Activated CD4-positive, alpha-beta T cell treated with anti-CD3 and anti-CD28 coated beads, Interleukin-2, amount 10 ng/mL, durations not matched to agents 7 days and 5 days (primary cell): ENCODE measurements at regions not wholly inside any gene's neighbourhood (a gene's known extent, or its start where the extent isn't known, plus 50 kb on each side); places are given as distances from the start of the nearest gene placed in this dataset.

Experiments used
- CTCF ChIA-PET: fragments of 350-600 bp; sonication (Branson Sonifier 250); formaldehyde crosslinking; loops from one replicate; lab custom pipeline; 2021; ENCODE audit warnings: antibody characterized with exemption; lab: Charles Lee
- POLR2A ChIA-PET: fragments of 350-600 bp; sonication (Branson Sonifier 250); formaldehyde crosslinking; loops from one replicate; lab custom pipeline; 2021; ENCODE audit warnings: antibody characterized with exemption; lab: Charles Lee
- DNase-seq: peaks from one replicate; pipeline ENCODE4 v3.0.0-alpha.2; 2020
- H3K27ac Mint-ChIP-seq: one replicate; pipeline ENCODE4 v1.8.0; 2021; ENCODE audit warnings: mild to moderate bottlenecking, moderate library complexity, mixed read lengths
- H3K27me3 Mint-ChIP-seq: one replicate; pipeline ENCODE4 v1.8.0; 2021; ENCODE audit warnings: mixed read lengths
- H3K36me3 Mint-ChIP-seq: one replicate; pipeline ENCODE4 v1.8.0; 2021; ENCODE audit warnings: low read depth, mixed read lengths
- H3K4me1 Mint-ChIP-seq: one replicate; pipeline ENCODE4 v1.8.0; 2021; ENCODE audit warnings: mixed read lengths
- H3K4me3 Mint-ChIP-seq: one replicate; pipeline ENCODE4 v1.8.0; 2021; ENCODE audit warnings: mild to moderate bottlenecking, moderate library complexity, mixed read lengths
- H3K9me3 Mint-ChIP-seq: one replicate; pipeline ENCODE4 v1.8.0; 2021; ENCODE audit warnings: mixed read lengths

DNA sequence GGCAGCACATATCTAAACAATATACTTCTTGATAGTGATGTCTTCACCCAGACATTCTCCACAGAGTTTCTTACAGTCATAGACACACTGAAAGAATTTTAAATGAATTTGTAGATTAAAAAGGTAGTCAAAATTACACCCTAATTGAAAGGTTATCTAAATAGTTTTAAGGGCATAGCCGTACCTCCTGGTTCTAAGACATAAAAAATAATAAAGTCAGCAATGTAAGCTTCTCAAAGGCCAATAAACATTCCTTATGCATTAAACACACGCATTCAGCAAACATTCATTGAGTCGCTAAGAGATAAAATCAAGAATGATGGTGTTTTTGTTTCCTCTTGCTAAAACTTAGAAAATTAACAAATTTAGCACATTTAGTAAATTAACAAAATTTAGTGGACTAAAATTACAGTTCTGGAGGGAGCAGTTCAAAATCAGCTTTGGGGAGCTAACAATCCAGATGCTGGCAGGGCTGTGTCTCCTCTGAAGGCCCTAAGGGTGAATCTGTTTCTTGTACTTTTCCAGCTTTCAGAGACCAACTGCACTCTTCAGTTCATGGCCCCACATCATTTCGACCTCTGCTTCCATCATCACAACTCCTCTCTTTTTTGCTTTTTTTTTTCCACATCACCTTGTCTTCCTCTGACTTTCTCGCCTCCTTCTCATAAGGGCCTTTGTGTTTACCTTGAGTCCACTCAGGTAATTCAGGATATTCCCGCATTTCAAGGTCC is 516.5 kb downstream of the DNAH5 start:
- CTCF ChIA-PET, result no interaction called here

DNA sequence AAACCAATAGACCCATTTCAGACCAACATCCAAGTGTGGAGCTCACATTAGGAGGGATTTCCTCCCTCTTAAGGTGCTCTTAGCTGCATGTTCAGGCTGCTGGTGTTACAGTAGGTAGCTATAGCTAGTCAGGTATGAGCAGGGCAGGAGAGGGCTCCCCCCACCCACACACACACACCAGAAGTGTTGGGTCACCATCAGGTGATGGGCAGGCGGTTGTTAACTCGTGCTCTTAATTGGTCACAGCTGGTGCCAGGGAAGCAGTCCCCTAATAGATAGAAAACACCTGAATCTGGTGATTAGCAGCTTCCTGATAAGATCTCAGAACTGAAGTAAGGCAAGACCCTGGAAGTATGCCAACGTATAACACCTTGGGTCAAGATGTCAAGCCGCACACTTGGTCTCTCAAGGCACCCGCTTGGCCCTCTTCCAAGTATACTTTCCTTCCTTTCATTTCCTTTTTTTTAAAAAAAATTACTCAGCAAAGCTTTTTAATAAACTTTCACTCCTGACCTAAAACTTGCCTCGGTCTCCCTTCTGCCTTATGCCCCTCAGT is 532.4 kb downstream of the DNAH5 start:
- no peak overlapping the region for H3K27ac Mint-ChIP-seq
- H3K4me1 Mint-ChIP-seq, result no peaks in the 10 kb centered on the region
- no peaks in the 10 kb centered on the region for H3K27me3 Mint-ChIP-seq
- H3K36me3 Mint-ChIP-seq, result no peaks in the 10 kb centered on the region
- no peak for DNase-seq
- POLR2A ChIA-PET, result no interaction called here
- CTCF ChIA-PET, result no interaction called here
- no peak overlapping the region for H3K4me3 Mint-ChIP-seq
- H3K9me3 Mint-ChIP-seq, result peaks cover 18% of the 10 kb centered on the region

More for the DNA sequence above, 516.5 kb downstream of the DNAH5 start:
- no peaks in the 10 kb centered on the region for H3K4me1 Mint-ChIP-seq
- POLR2A ChIA-PET, result no interaction called here
- H3K27ac Mint-ChIP-seq, result no peak overlapping the region
- no peak for DNase-seq
- no peaks in the 10 kb centered on the region for H3K27me3 Mint-ChIP-seq
- H3K9me3 Mint-ChIP-seq, result peaks cover 11% of the 10 kb centered on the region
- no peaks in the 10 kb centered on the region for H3K36me3 Mint-ChIP-seq
- H3K4me3 Mint-ChIP-seq, result no peak overlapping the region

DNA sequence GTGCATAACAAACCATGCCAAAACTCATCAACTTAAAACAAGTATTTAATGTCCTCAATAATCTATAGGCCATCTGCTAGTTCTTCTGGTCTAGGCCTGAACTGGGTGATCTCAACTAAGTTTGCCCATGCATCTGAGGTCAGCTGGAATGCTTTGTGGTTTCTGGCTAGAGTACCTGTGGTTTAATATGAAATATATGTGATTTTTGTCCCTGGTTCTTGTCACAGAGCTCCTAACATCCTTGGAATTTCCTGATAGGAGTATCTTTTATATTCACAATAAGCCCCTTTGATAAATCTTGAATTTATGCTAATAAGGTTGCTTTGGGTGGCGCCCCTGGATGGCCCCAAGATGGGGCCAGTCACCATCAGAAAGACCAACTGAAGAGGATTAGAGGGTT is 535.9 kb downstream of the DNAH5 start:
- CTCF ChIA-PET, result no interaction called here
- POLR2A ChIA-PET, result no interaction called here
- H3K9me3 Mint-ChIP-seq, result peaks cover 12% of the 10 kb centered on the region
- H3K36me3 Mint-ChIP-seq, result no peaks in the 10 kb centered on the region
- no peak overlapping the region for H3K4me3 Mint-ChIP-seq
- H3K27me3 Mint-ChIP-seq, result no peaks in the 10 kb centered on the region
- H3K27ac Mint-ChIP-seq, result no peak overlapping the region
- no peak for DNase-seq
- no peaks in the 10 kb centered on the region for H3K4me1 Mint-ChIP-seq

DNA sequence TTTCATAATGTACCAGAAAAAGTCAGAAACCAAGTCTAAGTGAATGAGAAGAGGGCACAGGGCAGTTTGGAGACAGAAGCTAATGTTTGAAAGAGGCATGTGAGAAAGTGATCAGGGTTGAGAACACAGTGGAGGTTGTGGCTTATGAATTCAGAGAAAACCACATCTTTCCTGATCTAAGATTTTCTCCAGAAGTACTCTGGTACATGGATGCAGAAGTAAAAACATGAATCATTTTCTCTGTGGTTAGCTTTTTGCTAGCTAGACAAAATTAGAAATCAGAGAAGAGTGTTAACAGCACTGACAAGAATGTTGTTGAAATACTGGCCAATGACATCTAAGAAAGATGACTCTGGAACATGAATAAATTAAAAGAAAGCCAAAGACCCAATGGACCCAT is 541.1 kb downstream of the DNAH5 start:
- ChIA-PET CTCF (no interaction called here), POLR2A (no interaction called here)
- H3K9me3 Mint-ChIP-seq, result peaks cover 1% of the 10 kb centered on the region
- H3K36me3 Mint-ChIP-seq, result no peaks in the 10 kb centered on the region
- H3K27me3 Mint-ChIP-seq, result no peaks in the 10 kb centered on the region
- no peak overlapping the region for H3K4me3 Mint-ChIP-seq
- no peak overlapping the region for H3K27ac Mint-ChIP-seq
- DNase-seq, result no peak
- no peaks in the 10 kb centered on the region for H3K4me1 Mint-ChIP-seq

DNA sequence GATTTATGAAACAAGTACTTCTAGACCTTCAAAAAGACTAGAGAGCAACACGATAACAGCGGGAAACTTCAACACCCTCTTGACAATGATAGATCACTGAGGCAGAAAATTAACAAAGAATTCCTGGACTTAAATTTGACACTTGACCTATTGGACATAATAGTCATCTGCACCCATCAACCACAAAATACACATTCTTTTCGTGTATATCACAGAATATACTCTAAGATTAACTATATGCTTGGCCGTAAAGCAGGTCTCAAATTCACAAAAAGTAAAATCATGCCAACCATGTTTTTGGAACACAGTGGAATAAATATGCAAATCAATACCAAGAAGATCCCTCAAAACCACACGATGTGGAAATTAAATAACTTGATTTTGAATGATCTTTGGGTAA is 559.4 kb downstream of the DNAH5 start:
- Mint-ChIP-seq H3K9me3 (peaks cover 23% of the 10 kb centered on the region), H3K36me3 (no peaks in the 10 kb centered on the region), H3K4me3 (no peak overlapping the region), H3K27me3 (no peaks in the 10 kb centered on the region), H3K4me1 (no peaks in the 10 kb centered on the region), H3K27ac (no peak overlapping the region)
- ChIA-PET CTCF (no interaction called here), POLR2A (no interaction called here)
- DNase-seq, result no peak

DNA sequence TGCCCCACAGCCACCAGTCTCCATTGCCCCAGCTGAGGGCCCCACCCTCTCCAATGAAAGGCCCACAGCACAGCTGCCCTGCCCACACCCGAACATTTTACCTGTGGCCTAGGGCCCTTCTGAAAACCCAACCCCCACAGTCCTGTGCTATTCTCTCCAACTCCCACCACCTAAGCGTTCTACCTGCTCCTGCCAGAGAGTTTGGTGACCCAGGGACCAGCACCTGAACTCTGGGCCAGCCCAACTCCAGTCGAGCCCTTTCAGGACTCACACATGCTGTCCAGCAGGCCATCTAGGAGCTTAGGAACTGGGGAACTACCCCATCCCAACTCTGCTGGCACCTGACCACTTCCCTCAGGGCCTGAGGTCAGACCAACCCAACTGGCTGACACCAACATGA is 562.3 kb downstream of the DNAH5 start:
- Mint-ChIP-seq H3K9me3 (peaks cover 13% of the 10 kb centered on the region), H3K4me1 (no peaks in the 10 kb centered on the region), H3K4me3 (no peak overlapping the region), H3K27ac (no peak overlapping the region), H3K36me3 (no peaks in the 10 kb centered on the region), H3K27me3 (no peaks in the 10 kb centered on the region)
- DNase-seq, result no peak
- ChIA-PET POLR2A (no interaction called here), CTCF (no interaction called here)

DNA sequence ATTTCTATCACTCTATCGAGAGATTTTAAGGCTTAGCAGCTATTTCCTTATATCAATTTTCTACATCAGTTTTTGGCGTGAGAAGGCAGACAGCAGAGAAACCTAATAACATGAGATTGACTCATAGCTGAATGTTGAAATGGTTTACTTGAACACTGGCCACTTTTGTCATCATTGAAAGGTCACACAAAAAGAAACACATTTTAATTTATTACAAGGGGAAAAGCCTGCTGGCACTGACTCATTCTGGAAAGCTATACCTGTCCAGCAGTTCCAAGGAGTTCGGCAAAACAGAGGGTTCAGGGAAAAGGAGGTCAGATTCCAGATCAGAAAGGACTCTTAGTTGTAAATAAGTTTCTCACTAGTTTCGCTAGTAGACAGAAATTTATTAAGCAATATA is 566.4 kb downstream of the DNAH5 start:
- Mint-ChIP-seq H3K36me3 (no peaks in the 10 kb centered on the region), H3K27ac (no peak overlapping the region), H3K4me3 (no peak overlapping the region), H3K4me1 (no peaks in the 10 kb centered on the region), H3K9me3 (peaks cover 5% of the 10 kb centered on the region), H3K27me3 (no peaks in the 10 kb centered on the region)
- ChIA-PET POLR2A (no interaction called here), CTCF (no interaction called here)
- no peak for DNase-seq

DNA sequence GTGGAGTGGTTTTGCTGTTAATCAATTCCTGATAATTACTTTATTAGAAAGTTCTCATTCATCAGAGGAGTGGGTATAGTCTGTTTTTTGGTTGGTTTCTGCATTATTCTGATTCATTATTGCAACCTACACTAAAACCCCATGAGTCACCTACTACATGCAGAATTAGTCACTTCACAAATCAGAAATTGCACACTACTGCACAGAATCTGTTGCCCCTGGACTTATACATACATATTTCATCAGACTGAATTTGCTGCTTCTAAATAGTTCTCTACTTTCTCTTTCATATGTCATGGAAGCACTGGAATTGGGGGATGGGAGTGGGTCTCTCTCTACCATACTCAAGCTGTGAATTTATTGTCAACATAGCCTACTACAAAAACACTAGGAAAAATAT is 585.1 kb downstream of the DNAH5 start:
- Mint-ChIP-seq H3K36me3 (no peaks in the 10 kb centered on the region), H3K4me3 (no peak overlapping the region), H3K27ac (no peak overlapping the region), H3K9me3 (peaks cover 10% of the 10 kb centered on the region), H3K27me3 (no peaks in the 10 kb centered on the region), H3K4me1 (no peaks in the 10 kb centered on the region)
- DNase-seq, result no peak
- ChIA-PET POLR2A (no interaction called here), CTCF (no interaction called here)

DNA sequence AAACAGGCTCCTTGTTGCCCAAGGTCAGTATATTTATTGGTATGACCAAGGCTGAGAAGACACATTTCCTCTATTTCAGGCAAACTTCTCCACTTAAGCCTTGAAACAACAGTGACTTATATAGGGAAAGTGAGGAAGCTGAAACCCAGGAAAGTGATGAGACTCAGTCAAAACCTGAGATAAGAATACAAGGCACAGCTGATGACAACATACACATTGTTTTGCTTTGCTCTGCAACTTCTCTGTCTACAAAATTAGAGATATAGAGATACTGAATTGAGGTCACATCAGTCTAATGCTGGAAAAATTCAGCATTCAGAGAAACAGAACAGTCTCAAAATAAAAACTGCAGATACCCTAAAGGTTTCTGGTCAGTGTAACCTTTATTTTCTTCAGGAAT is 586.1 kb downstream of the DNAH5 start:
- ChIA-PET POLR2A (no interaction called here), CTCF (no interaction called here)
- Mint-ChIP-seq H3K4me1 (no peaks in the 10 kb centered on the region), H3K27ac (no peak overlapping the region), H3K4me3 (no peak overlapping the region), H3K27me3 (no peaks in the 10 kb centered on the region), H3K36me3 (no peaks in the 10 kb centered on the region), H3K9me3 (peaks cover 10% of the 10 kb centered on the region)
- DNase-seq, result no peak

DNA sequence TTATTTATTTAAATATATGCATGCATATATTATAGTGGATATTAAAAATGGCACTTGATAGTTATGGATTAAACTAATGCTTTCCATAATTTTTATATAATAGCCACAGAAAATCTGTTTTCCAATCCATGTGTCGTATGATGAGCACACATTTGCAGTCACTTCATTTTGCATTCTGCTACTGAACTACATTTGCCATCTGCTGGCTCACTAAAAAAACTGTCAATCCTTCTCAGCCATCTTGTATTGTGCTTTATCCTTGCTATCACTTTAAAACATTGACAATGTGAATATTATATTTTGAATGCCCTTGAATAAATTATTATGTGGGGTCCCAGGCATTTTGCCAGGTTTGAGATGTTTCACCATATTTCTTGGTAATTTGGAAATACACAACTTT is 586.6 kb downstream of the DNAH5 start:
- Mint-ChIP-seq H3K27ac (no peak overlapping the region), H3K27me3 (no peaks in the 10 kb centered on the region), H3K36me3 (no peaks in the 10 kb centered on the region), H3K4me1 (no peaks in the 10 kb centered on the region), H3K4me3 (no peak overlapping the region), H3K9me3 (peaks cover 10% of the 10 kb centered on the region)
- CTCF ChIA-PET, result no interaction called here
- DNase-seq, result no peak
- POLR2A ChIA-PET, result no interaction called here

DNA sequence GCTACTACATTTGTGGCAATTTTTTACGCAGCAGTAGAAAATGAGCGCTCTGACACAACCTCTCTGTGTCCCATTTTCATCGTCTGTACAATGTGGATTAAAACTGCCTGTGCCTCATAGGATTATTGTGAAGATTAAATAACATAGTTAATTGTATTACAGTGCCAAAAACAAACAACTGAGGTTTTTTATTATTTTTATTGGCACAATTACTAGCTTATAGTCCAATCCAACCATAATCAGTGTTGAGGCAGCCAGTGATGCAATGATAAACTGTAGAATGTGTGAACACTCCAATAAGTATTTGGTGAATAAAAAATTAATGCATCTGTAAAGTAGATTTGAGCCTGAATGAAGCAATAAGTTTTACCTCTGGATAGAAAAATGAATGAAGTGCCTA is 588.3 kb downstream of the DNAH5 start:
- Mint-ChIP-seq H3K27me3 (no peaks in the 10 kb centered on the region), H3K36me3 (no peaks in the 10 kb centered on the region), H3K4me1 (no peaks in the 10 kb centered on the region), H3K4me3 (no peak overlapping the region), H3K9me3 (peaks cover 4% of the 10 kb centered on the region), H3K27ac (no peak overlapping the region)
- ChIA-PET POLR2A (no interaction called here), CTCF (no interaction called here)
- no peak for DNase-seq

DNA sequence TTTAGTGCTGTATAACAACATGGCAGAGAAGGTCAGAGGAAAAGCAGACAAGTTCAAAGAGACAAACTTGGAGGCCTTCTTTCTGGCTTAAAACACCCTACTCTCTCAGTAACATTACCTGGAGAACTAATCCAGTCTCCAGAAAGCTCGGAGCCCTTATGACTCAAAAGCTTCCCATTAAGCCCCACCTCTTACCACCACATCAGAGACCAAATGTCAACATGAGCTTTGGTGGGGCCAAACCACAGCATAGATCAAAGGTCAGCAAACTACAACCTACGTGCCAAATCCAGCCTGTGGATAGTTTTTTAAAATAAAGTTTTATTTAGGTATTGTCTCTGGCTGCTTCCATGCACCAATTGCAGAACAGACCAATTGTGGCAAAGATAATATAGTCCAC is 589.9 kb downstream of the DNAH5 start:
- CTCF ChIA-PET, result no interaction called here
- Mint-ChIP-seq H3K27me3 (no peaks in the 10 kb centered on the region), H3K4me3 (no peak overlapping the region), H3K27ac (no peak overlapping the region), H3K4me1 (no peaks in the 10 kb centered on the region), H3K36me3 (no peaks in the 10 kb centered on the region), H3K9me3 (peaks cover 7% of the 10 kb centered on the region)
- DNase-seq, result no peak
- POLR2A ChIA-PET, result no interaction called here

DNA sequence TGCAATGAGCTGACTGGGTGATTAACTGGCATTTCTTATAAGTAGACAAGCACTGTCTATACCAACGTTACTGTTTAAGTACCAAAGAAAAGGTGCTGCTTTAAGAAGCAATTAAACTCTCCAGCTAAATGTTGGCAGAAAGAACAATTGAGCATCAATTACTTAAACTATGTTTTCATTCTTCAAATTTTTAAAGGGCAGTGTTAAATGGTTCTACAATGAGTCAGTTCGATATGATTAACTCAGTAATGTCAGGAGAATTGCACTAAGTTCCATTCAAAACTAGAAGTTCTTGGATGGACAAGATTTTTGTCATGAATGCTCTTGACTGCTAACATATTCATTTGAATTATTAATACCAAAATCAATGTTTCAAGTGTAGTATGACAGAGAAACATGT is 593.7 kb downstream of the DNAH5 start:
- no peak for DNase-seq
- Mint-ChIP-seq H3K4me1 (no peaks in the 10 kb centered on the region), H3K4me3 (no peak overlapping the region), H3K27ac (no peak overlapping the region), H3K9me3 (peaks cover 10% of the 10 kb centered on the region), H3K27me3 (no peaks in the 10 kb centered on the region), H3K36me3 (no peaks in the 10 kb centered on the region)
- POLR2A ChIA-PET, result no interaction called here
- CTCF ChIA-PET, result no interaction called here

DNA sequence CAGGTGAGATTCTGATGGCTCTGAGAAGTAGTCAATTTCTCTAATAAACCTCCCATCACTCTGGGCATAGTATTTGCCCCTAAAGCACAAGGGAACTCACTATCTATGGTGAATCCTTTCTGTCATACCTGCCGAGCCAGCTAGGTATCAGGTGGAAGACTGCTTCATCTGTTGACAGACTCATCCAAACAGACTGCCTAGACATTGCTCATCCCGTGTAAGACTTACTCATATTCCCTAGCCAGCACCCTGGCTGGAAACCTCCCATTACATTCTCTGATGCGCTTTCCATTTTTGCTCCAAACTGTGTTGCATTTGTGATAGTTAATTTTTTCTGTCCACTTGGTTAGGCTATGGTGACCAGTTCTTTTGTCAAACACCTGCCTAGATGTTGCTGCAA is 595.9 kb downstream of the DNAH5 start:
- H3K4me3 Mint-ChIP-seq, result no peak overlapping the region
- no peaks in the 10 kb centered on the region for H3K4me1 Mint-ChIP-seq
- no peak for DNase-seq
- H3K27ac Mint-ChIP-seq, result no peak overlapping the region
- no peaks in the 10 kb centered on the region for H3K27me3 Mint-ChIP-seq
- peaks cover 10% of the 10 kb centered on the region for H3K9me3 Mint-ChIP-seq
- H3K36me3 Mint-ChIP-seq, result no peaks in the 10 kb centered on the region
- ChIA-PET POLR2A (no interaction called here), CTCF (no interaction called here)
